ENCODE measurements at regions not wholly inside any gene's neighbourhood (a gene's known extent, or its start where the extent isn't known, plus 50 kb on each side); places are given as distances from the start of the nearest gene placed in this dataset.
"Not testable (repeated sequence)": the region's sequence is repeated elsewhere in the genome, so short reads cannot be mapped to it uniquely, and the experiment has no call there.

- Mint-ChIP-seq H3K4me3 (no peak overlapping the region), H3K4me1 (ENCODE audit: low read depth) (no peaks in the 10 kb centered on the region), H3K27ac (no peak overlapping the region), H3K9me3 (ENCODE audit: insufficient read depth) (peaks cover 8% of the 10 kb centered on the region), H3K27me3 (ENCODE audit: low read depth) (no peaks in the 10 kb centered on the region), H3K36me3 (ENCODE audit: low read depth) (no peaks in the 10 kb centered on the region)
- ChIA-PET POLR2A (no interaction called here), CTCF (no interaction called here)
- no peak for DNase-seq
- ATAC-seq = no peak
These were observed 108.8 kb downstream of the EFHB start for GRCh38 chr3:19825193-19825592.

- Mint-ChIP-seq H3K9me3 (ENCODE audit: insufficient read depth) (peaks cover 8% of the 10 kb centered on the region), H3K27ac (no peak overlapping the region), H3K36me3 (ENCODE audit: low read depth) (no peaks in the 10 kb centered on the region), H3K27me3 (ENCODE audit: low read depth) (no peaks in the 10 kb centered on the region), H3K4me1 (ENCODE audit: low read depth) (no peaks in the 10 kb centered on the region), H3K4me3 (no peak overlapping the region)
- ChIA-PET POLR2A (no interaction called here), CTCF (no interaction called here)
- ATAC-seq = no peak
- no peak for DNase-seq
These were observed 111.2 kb downstream of the EFHB start for GRCh38 chr3:19822805-19823204.

GRCh38 chr3:19816631-19817030 is 117.4 kb downstream of the EFHB start:
- Mint-ChIP-seq H3K9me3 (ENCODE audit: insufficient read depth) (no peaks in the 10 kb centered on the region), H3K27me3 (ENCODE audit: low read depth) (no peaks in the 10 kb centered on the region), H3K36me3 (ENCODE audit: low read depth) (no peaks in the 10 kb centered on the region), H3K4me3 (no peak overlapping the region), H3K4me1 (ENCODE audit: low read depth) (no peaks in the 10 kb centered on the region), H3K27ac (no peak overlapping the region)
- DNase-seq (no peak), ATAC-seq (no peak)
- ChIA-PET POLR2A (no interaction called here), CTCF (no interaction called here)

GRCh38 chr3:19815805-19816204 is 118.2 kb downstream of the EFHB start:
- CTCF ChIA-PET = no interaction called here
- no peaks in the 10 kb centered on the region for H3K9me3 Mint-ChIP-seq (ENCODE audit: insufficient read depth)
- no peak overlapping the region for H3K4me3 Mint-ChIP-seq
- no peak for DNase-seq
- no peak overlapping the region for H3K27ac Mint-ChIP-seq
- POLR2A ChIA-PET = no interaction called here
- no peaks in the 10 kb centered on the region for H3K36me3 Mint-ChIP-seq (ENCODE audit: low read depth)
- no peaks in the 10 kb centered on the region for H3K4me1 Mint-ChIP-seq (ENCODE audit: low read depth)
- H3K27me3 Mint-ChIP-seq (ENCODE audit: low read depth) = no peaks in the 10 kb centered on the region
- no peak for ATAC-seq

GRCh38 chr3:19813743-19814142 is 120.3 kb downstream of the EFHB start:
- H3K9me3 Mint-ChIP-seq (ENCODE audit: insufficient read depth); H3K4me1 Mint-ChIP-seq (ENCODE audit: low read depth); H3K27me3 Mint-ChIP-seq (ENCODE audit: low read depth); ATAC-seq; H3K36me3 Mint-ChIP-seq (ENCODE audit: low read depth); H3K27ac Mint-ChIP-seq; DNase-seq; CTCF ChIA-PET; H3K4me3 Mint-ChIP-seq; POLR2A ChIA-PET: not testable (repeated sequence)

- no peaks in the 10 kb centered on the region for H3K4me1 Mint-ChIP-seq (ENCODE audit: low read depth)
- POLR2A ChIA-PET = interaction anchor here (0.7 kb wide), 1 partner anchor 786 kb away, joined by 4 read pairs; no protein-coding TSS in a partner anchor
- H3K9me3 Mint-ChIP-seq (ENCODE audit: insufficient read depth) = no peaks in the 10 kb centered on the region
- H3K36me3 Mint-ChIP-seq (ENCODE audit: low read depth) = no peaks in the 10 kb centered on the region
- ATAC-seq (no peak), DNase-seq (no peak)
- CTCF ChIA-PET = no interaction called here
- H3K27me3 Mint-ChIP-seq (ENCODE audit: low read depth) = no peaks in the 10 kb centered on the region
- no peak overlapping the region for H3K4me3 Mint-ChIP-seq
- H3K27ac Mint-ChIP-seq = no peak overlapping the region
These were observed 122.3 kb downstream of the EFHB start for GRCh38 chr3:19811689-19812088.

- Mint-ChIP-seq H3K27ac (no peak overlapping the region), H3K4me1 (ENCODE audit: low read depth) (no peaks in the 10 kb centered on the region), H3K27me3 (ENCODE audit: low read depth) (no peaks in the 10 kb centered on the region), H3K36me3 (ENCODE audit: low read depth) (no peaks in the 10 kb centered on the region), H3K4me3 (no peak overlapping the region), H3K9me3 (ENCODE audit: insufficient read depth) (peaks cover 2% of the 10 kb centered on the region)
- POLR2A ChIA-PET = no interaction called here
- ATAC-seq = no peak
- DNase-seq = no peak
- CTCF ChIA-PET = no interaction called here
These were observed 125.2 kb downstream of the EFHB start for GRCh38 chr3:19808834-19809233.

- no peak overlapping the region for H3K27ac Mint-ChIP-seq
- no peak overlapping the region for H3K4me3 Mint-ChIP-seq
- DNase-seq (no peak), ATAC-seq (no peak)
- ChIA-PET POLR2A (no interaction called here), CTCF (no interaction called here)
- peaks cover 24% of the 10 kb centered on the region for H3K9me3 Mint-ChIP-seq (ENCODE audit: insufficient read depth)
- H3K36me3 Mint-ChIP-seq (ENCODE audit: low read depth) = no peaks in the 10 kb centered on the region
- H3K4me1 Mint-ChIP-seq (ENCODE audit: low read depth) = no peaks in the 10 kb centered on the region
- H3K27me3 Mint-ChIP-seq (ENCODE audit: low read depth) = no peaks in the 10 kb centered on the region
These were observed 134.1 kb downstream of the EFHB start for GRCh38 chr3:19799887-19800286.

- POLR2A ChIA-PET = no interaction called here
- DNase-seq (no peak), ATAC-seq (no peak)
- no peak overlapping the region for H3K4me3 Mint-ChIP-seq
- H3K9me3 Mint-ChIP-seq (ENCODE audit: insufficient read depth) = peaks cover 24% of the 10 kb centered on the region
- CTCF ChIA-PET = no interaction called here
- no peaks in the 10 kb centered on the region for H3K36me3 Mint-ChIP-seq (ENCODE audit: low read depth)
- no peak overlapping the region for H3K27ac Mint-ChIP-seq
- H3K4me1 Mint-ChIP-seq (ENCODE audit: low read depth) = no peaks in the 10 kb centered on the region
- no peaks in the 10 kb centered on the region for H3K27me3 Mint-ChIP-seq (ENCODE audit: low read depth)
These were observed 134.9 kb downstream of the EFHB start for GRCh38 chr3:19799115-19799514.

- Mint-ChIP-seq H3K4me3 (no peak overlapping the region), H3K27ac (no peak overlapping the region), H3K4me1 (ENCODE audit: low read depth) (no peaks in the 10 kb centered on the region), H3K36me3 (ENCODE audit: low read depth) (no peaks in the 10 kb centered on the region), H3K9me3 (ENCODE audit: insufficient read depth) (peaks cover 17% of the 10 kb centered on the region), H3K27me3 (ENCODE audit: low read depth) (no peaks in the 10 kb centered on the region)
- ChIA-PET CTCF (no interaction called here), POLR2A (no interaction called here)
- ATAC-seq = no peak
- DNase-seq = no peak
These were observed 135.7 kb downstream of the EFHB start for GRCh38 chr3:19798324-19798723.

- Mint-ChIP-seq H3K27ac (no peak overlapping the region), H3K36me3 (ENCODE audit: low read depth) (no peaks in the 10 kb centered on the region), H3K9me3 (ENCODE audit: insufficient read depth) (no peaks in the 10 kb centered on the region), H3K27me3 (ENCODE audit: low read depth) (no peaks in the 10 kb centered on the region), H3K4me3 (no peak overlapping the region), H3K4me1 (ENCODE audit: low read depth) (no peaks in the 10 kb centered on the region)
- no peak for ATAC-seq
- DNase-seq = no peak
- ChIA-PET CTCF (no interaction called here), POLR2A (no interaction called here)
These were observed 141.6 kb downstream of the EFHB start for GRCh38 chr3:19792388-19792787.

- no peak overlapping the region for H3K4me3 Mint-ChIP-seq
- no peaks in the 10 kb centered on the region for H3K27me3 Mint-ChIP-seq (ENCODE audit: low read depth)
- no peak for ATAC-seq
- H3K36me3 Mint-ChIP-seq (ENCODE audit: low read depth) = no peaks in the 10 kb centered on the region
- ChIA-PET CTCF (no interaction called here), POLR2A (no interaction called here)
- no peak overlapping the region for H3K27ac Mint-ChIP-seq
- H3K4me1 Mint-ChIP-seq (ENCODE audit: low read depth) = no peaks in the 10 kb centered on the region
- DNase-seq = no peak
- H3K9me3 Mint-ChIP-seq (ENCODE audit: insufficient read depth) = no peaks in the 10 kb centered on the region
These were observed 158.3 kb downstream of the EFHB start for GRCh38 chr3:19775765-19776164.

GRCh38 chr3:19769694-19770093 is 164.3 kb downstream of the EFHB start:
- Mint-ChIP-seq H3K4me1 (ENCODE audit: low read depth) (no peaks in the 10 kb centered on the region), H3K36me3 (ENCODE audit: low read depth) (no peaks in the 10 kb centered on the region)
- DNase-seq = no peak

More at GRCh38 chr3:19769694-19770093, 164.3 kb downstream of the EFHB start:
- no peak for ATAC-seq
- ChIA-PET CTCF (no interaction called here), POLR2A (no interaction called here)
- no peak overlapping the region for H3K27ac Mint-ChIP-seq
- no peaks in the 10 kb centered on the region for H3K27me3 Mint-ChIP-seq (ENCODE audit: low read depth)
- no peaks in the 10 kb centered on the region for H3K9me3 Mint-ChIP-seq (ENCODE audit: insufficient read depth)
- no peak overlapping the region for H3K4me3 Mint-ChIP-seq
